B cell (primary cell): ENCODE measurements at regions not wholly inside any gene's neighbourhood (a gene's known extent, or its start where the extent isn't known, plus 50 kb on each side); places are given as distances from the start of the nearest gene placed in this dataset.

ENCODE experiments used
- ATAC-seq: fragments of 200-7000 bp; cut with Tn5 transposase; one replicate; pipeline ENCODE4 v1.10.0; 2021; ENCODE audit warnings: low read depth, mild to moderate bottlenecking, moderate number of reproducible peaks, moderate library complexity
- CTCF ChIA-PET: fragments of 350-600 bp; sonication (Branson Sonifier 250); formaldehyde crosslinking; loops from one replicate; lab custom pipeline; 2021; ENCODE audit warnings: antibody characterized with exemption, inconsistent platforms; lab: Charles Lee
- POLR2A ChIA-PET: fragments of 350-600 bp; sonication (Branson Sonifier 250); formaldehyde crosslinking; loops from one replicate; lab custom pipeline; 2021; ENCODE audit warnings: antibody characterized with exemption; lab: Charles Lee
- DNase-seq: peaks from one replicate; pipeline ENCODE4 v3.0.0; 2013
- H2AFZ ChIP-seq: 2 replicates; pipeline ENCODE4 v1.6.1; 2012; ENCODE audit warnings: mild to moderate bottlenecking, low read depth, low read length; ENCODE audit not compliant: insufficient read depth, poor library complexity, severe bottlenecking
- H3K27ac ChIP-seq, 2 donors: 1 replicate in 1 of 2; 2 replicates in 1 of 2; pipeline ENCODE4 v1.5.1; 2012 to 2013; ENCODE audit warnings: low read length in 2 of 2, mild to moderate bottlenecking in 2 of 2, moderate library complexity in 1 of 2
- H3K27me3 ChIP-seq, 4 experiments: fragments of 200-600 bp in 1 of 4; sonication (generic) in 1 of 4; replicated peaks in 1 of 4; 1 replicate in 2 of 4; 2 replicates in 2 of 4; pipeline versions ENCODE4 v1.6.1 to v1.7.0; 2013 to 2016; ENCODE audit warnings: low read length in 3 of 4, mild to moderate bottlenecking in 2 of 4, mixed read lengths in 1 of 4, moderate library complexity in 1 of 4; ENCODE audit not compliant: insufficient read depth in 4 of 4, control insufficient read depth in 3 of 4; ENCODE audit errors: control extremely low read depth in 1 of 4
- H3K36me3 ChIP-seq, 2 experiments: replicated peaks in 1 of 2; 1 replicate in 1 of 2; 2 replicates in 1 of 2; pipeline versions ENCODE4 v1.6.1 to v1.7.1; 2013; ENCODE audit warnings: low read length in 1 of 2; ENCODE audit not compliant: insufficient read depth in 2 of 2, control insufficient read depth in 1 of 2; ENCODE audit errors: control extremely low read depth in 1 of 2, extremely low read depth in 1 of 2
- H3K4me1 ChIP-seq, 2 donors: fragments of 200-600 bp in 1 of 2; sonication (generic) in 1 of 2; 1 replicate in 1 of 2; 2 replicates in 1 of 2; pipeline versions ENCODE4 v1.5.1 to v1.6.1; 2013 to 2017; ENCODE audit warnings: low read length in 2 of 2; ENCODE audit not compliant: control insufficient read depth in 2 of 2, insufficient read depth in 2 of 2
- H3K4me2 ChIP-seq: replicated peaks from 2 replicates; pipeline ENCODE3; 2012; ENCODE audit warnings: mild to moderate bottlenecking, low read depth, low read length; ENCODE audit not compliant: poor library complexity, severe bottlenecking
- H3K4me3 ChIP-seq, 5 experiments: fragments of 200-600 bp in 1 of 5; sonication (generic) in 1 of 5; 1 replicate in 3 of 5; 2 replicates in 2 of 5; pipeline versions ENCODE4 v1.5.1 to v1.7.0; 2011 to 2016; ENCODE audit warnings: low read length in 4 of 5, mild to moderate bottlenecking in 4 of 5, low read depth in 2 of 5, control low read depth in 1 of 5, moderate library complexity in 1 of 5; ENCODE audit not compliant: insufficient read depth in 1 of 5; ENCODE audit errors: control extremely low read depth in 1 of 5, extremely low read depth in 1 of 5
- H3K79me2 ChIP-seq: fragments of 200-600 bp; sonication (generic); one replicate; pipeline ENCODE4 v1.6.0; 2016; ENCODE audit warnings: low read length; ENCODE audit not compliant: control insufficient read depth, insufficient read depth
- H3K9ac ChIP-seq: fragments of 200-600 bp; sonication (generic); 2 replicates; pipeline ENCODE4 v1.6.1; 2017; ENCODE audit warnings: mild to moderate bottlenecking, low read length, moderate library complexity
- H3K9me3 ChIP-seq, 3 donors: one replicate each; pipeline versions ENCODE4 v1.6.1 to v1.7.1; 2013; ENCODE audit warnings: low read length in 2 of 3; ENCODE audit not compliant: control insufficient read depth in 2 of 3, insufficient read depth in 1 of 3; ENCODE audit errors: control extremely low read depth in 1 of 3
- H4K20me1 ChIP-seq: 2 replicates; pipeline ENCODE4 v1.6.0; 2012; ENCODE audit warnings: mild to moderate bottlenecking, low read length; ENCODE audit not compliant: insufficient read depth, control insufficient read depth, poor library complexity, severe bottlenecking
- H3K27ac Mint-ChIP-seq: one replicate; pipeline ENCODE4 v1.8.0; 2021; ENCODE audit warnings: mixed read lengths
- H3K27me3 Mint-ChIP-seq: one replicate; pipeline ENCODE4 v1.8.0; 2021; ENCODE audit warnings: mixed read lengths
- H3K4me1 Mint-ChIP-seq: one replicate; pipeline ENCODE4 v1.8.0; 2021; ENCODE audit warnings: mixed read lengths
- H3K4me3 Mint-ChIP-seq: one replicate; pipeline ENCODE4 v1.8.0; 2021; ENCODE audit warnings: mixed read lengths
- H3K9me3 Mint-ChIP-seq: one replicate; pipeline ENCODE4 v1.8.0; 2022; ENCODE audit warnings: mixed read lengths; ENCODE audit not compliant: insufficient read depth
- EZH2 ChIP-seq: IDR thresholded peaks from 2 replicates; pipeline ENCODE4 v1.6.1; 2012; ENCODE audit warnings: borderline replicate concordance, low read depth, mild to moderate bottlenecking, moderate library complexity, low read length; ENCODE audit not compliant: insufficient read depth, poor library complexity, severe bottlenecking
- WGBS: methylation state at CpG from one replicate; pipeline ENCODE4 v1.1.5; 2013; ENCODE audit warnings: missing lambda C conversion rate; ENCODE audit not compliant: insufficient coverage; 5-methylcytosine and 5-hydroxymethylcytosine counted together
- intact Hi-C: fragments of 100-400 bp; cut with micrococcal nuclease; formaldehyde crosslinking; loops from one replicate; pipeline ENCODE4 v1.10.0; 2022
- TF ChIP-seq, protein P1 (sequence below): fragments of 200-600 bp; IDR thresholded peaks from one replicate; pipeline ENCODE4 v1.8.0; 2022; ENCODE audit warnings: antibody characterized with exemption, mild to moderate bottlenecking

GRCh38 chr14:87678624-87679023, 314.4 kb downstream of the GALC start:
- TF ChIP-seq EZH2 = no peak
- TF ChIP-seq, protein P1, sequence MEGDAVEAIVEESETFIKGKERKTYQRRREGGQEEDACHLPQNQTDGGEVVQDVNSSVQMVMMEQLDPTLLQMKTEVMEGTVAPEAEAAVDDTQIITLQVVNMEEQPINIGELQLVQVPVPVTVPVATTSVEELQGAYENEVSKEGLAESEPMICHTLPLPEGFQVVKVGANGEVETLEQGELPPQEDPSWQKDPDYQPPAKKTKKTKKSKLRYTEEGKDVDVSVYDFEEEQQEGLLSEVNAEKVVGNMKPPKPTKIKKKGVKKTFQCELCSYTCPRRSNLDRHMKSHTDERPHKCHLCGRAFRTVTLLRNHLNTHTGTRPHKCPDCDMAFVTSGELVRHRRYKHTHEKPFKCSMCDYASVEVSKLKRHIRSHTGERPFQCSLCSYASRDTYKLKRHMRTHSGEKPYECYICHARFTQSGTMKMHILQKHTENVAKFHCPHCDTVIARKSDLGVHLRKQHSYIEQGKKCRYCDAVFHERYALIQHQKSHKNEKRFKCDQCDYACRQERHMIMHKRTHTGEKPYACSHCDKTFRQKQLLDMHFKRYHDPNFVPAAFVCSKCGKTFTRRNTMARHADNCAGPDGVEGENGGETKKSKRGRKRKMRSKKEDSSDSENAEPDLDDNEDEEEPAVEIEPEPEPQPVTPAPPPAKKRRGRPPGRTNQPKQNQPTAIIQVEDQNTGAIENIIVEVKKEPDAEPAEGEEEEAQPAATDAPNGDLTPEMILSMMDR = no peak
- Histone ChIP-seq H3K4me1 (no peaks in the 10 kb centered on the region), H3K4me2 (no peak overlapping the region), H3K27ac (no peak overlapping the region), H3K27me3 (no peaks in the 10 kb centered on the region), H3K79me2 (no peaks in the 10 kb centered on the region), H3K4me3 (no peak overlapping the region), H2AFZ (no peak overlapping the region), H3K36me3 (no peaks in the 10 kb centered on the region), H4K20me1 (no peaks in the 10 kb centered on the region), H3K9ac (no peak overlapping the region), H3K9me3 (peaks cover 0 to 2% (median 0%) of the 10 kb centered on the region in 3 donors)
- 50% methylated on average over 1 of the region's 4 CpGs for WGBS
- Mint-ChIP-seq H3K4me3 (no peak overlapping the region), H3K9me3 (peaks cover 2% of the 10 kb centered on the region), H3K4me1 (no peaks in the 10 kb centered on the region), H3K27me3 (no peaks in the 10 kb centered on the region), H3K27ac (no peak overlapping the region)
- ChIA-PET POLR2A (no interaction called here), CTCF (no interaction called here)
- no peak for DNase-seq
- intact Hi-C loops = no loop called here
- no peak for ATAC-seq

DNA sequence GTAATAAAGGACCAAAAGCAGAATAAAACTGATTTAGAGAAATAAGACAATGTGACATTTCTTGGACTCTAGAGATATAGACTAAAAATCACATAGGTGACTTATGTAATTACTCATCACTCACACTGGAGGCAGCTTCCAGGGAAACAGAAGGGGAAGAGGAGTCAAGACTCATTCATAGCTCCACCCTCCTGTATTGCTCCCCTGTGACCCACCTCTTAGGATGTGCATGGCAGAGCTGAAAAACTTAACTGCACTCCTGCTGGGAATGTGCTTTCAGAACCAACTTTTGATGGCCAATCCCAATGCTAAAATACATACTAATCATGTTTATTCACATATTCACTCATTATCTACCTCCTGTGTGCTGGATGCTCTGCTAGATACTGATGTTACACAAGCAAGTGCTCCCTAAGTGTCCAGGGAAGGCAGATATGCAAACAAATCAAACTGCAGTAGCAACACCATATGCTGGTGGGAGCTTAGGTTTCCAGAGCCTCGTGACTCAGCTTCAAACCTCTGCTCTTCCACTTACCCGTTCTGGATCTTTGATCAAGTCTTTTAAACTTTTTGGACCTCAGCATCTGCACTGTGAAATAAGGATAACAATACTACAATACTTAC, 316.1 kb downstream of the GALC start:
- Histone ChIP-seq H3K79me2 (no peaks in the 10 kb centered on the region), H3K36me3 (no peaks in the 10 kb centered on the region), H3K4me1 (no peaks in the 10 kb centered on the region), H3K4me2 (no peak overlapping the region), H3K27ac (no peak overlapping the region), H2AFZ (no peak overlapping the region), H4K20me1 (no peaks in the 10 kb centered on the region), H3K27me3 (no peaks in the 10 kb centered on the region), H3K9me3 (peaks cover 0 to 2% (median 0%) of the 10 kb centered on the region in 3 donors), H3K4me3 (no peak overlapping the region), H3K9ac (no peak overlapping the region)
- Mint-ChIP-seq H3K4me3 (no peak overlapping the region), H3K27ac (no peak overlapping the region), H3K27me3 (no peaks in the 10 kb centered on the region), H3K4me1 (no peaks in the 10 kb centered on the region), H3K9me3 (peaks cover 2% of the 10 kb centered on the region)
- intact Hi-C loops = no loop called here
- WGBS = no CpG with 5 or more reads among the region's 2 CpGs
- ATAC-seq (no peak), DNase-seq (no peak)
- POLR2A ChIA-PET = no interaction called here
- CTCF ChIA-PET = no interaction called here
- TF ChIP-seq EZH2 = no peak
- TF ChIP-seq, protein P1 = no peak
